ENCODE measurements at regions not wholly inside any gene's neighbourhood (a gene's known extent, or its start where the extent isn't known, plus 50 kb on each side); places are given as distances from the start of the nearest gene placed in this dataset.
"Not testable (repeated sequence)": the region's sequence is repeated elsewhere in the genome, so short reads cannot be mapped to it uniquely, and the experiment has no call there.

- CTCF ChIA-PET = no interaction called here
- Histone ChIP-seq H3K79me2 (ENCODE audit: insufficient read depth, low read length) (no peaks in the 10 kb centered on the region), H3K36me3 (ENCODE audit: control insufficient read depth in 1 of 2, insufficient read depth in 2 of 2, low read length in 2 of 2) (no peaks in the 10 kb centered on the region), H3K27ac (ENCODE audit: low read depth, low read length) (no peak overlapping the region), H3K9ac (ENCODE audit: low read length) (no peak overlapping the region), H3K4me1 (ENCODE audit: control insufficient read depth in 1 of 2, insufficient read depth in 2 of 2, low read length in 2 of 2) (no peaks in the 10 kb centered on the region), H3K9me3 (ENCODE audit: control insufficient read depth in 1 of 2, insufficient read depth in 1 of 2, low read depth in 1 of 2, low read length in 2 of 2) (no peaks in the 10 kb centered on the region), H2AFZ (ENCODE audit: low read depth, low read length, poor library complexity, severe bottlenecking) (no peak overlapping the region), H3K4me2 (ENCODE audit: low read length) (no peak overlapping the region), H3K4me3 (replicated peaks in 1 of 2; ENCODE audit: low read depth in 1 of 2, low read length in 2 of 2) (no peak overlapping the region), H3K27me3 (ENCODE audit: insufficient read depth, low read length) (0 out of 2 replicates have a peak, but pooled peaks cover 3% of the 10 kb centered on the region), H3K9me2 (ENCODE audit: insufficient read depth) (no peaks in the 10 kb centered on the region), H4K20me1 (ENCODE audit: insufficient read depth) (no peaks in the 10 kb centered on the region)
- no peak for TF ChIP-seq TCF7L2 (IDR thresholded peaks at IDR 0.05; ENCODE audit: borderline replicate concordance, extremely low read depth, insufficient read depth, insufficient read length)
- no peak for TF ChIP-seq REST (IDR thresholded peaks at IDR 0.05; ENCODE audit: low read depth)
- TF ChIP-seq SIN3A (IDR thresholded peaks at IDR 0.05; ENCODE audit: low read depth) = no peak
- TF ChIP-seq EZH2phosphoT487 (IDR thresholded peaks at IDR 0.05; ENCODE audit: borderline replicate concordance) = no peak
- TF ChIP-seq ZBTB33 (IDR thresholded peaks at IDR 0.05; ENCODE audit: extremely low read depth, insufficient replicate concordance, low read length) = no peak
- TF ChIP-seq ELF1 (IDR thresholded peaks at IDR 0.05; ENCODE audit: borderline replicate concordance, low read depth) = no peak
- no peak for TF ChIP-seq EZH2 (IDR thresholded peaks at IDR 0.05)
- TF ChIP-seq SRF (IDR thresholded peaks at IDR 0.05; ENCODE audit: low read depth) = no peak
- TF ChIP-seq FOSL1 (IDR thresholded peaks at IDR 0.05; ENCODE audit: low read depth) = no peak
- no peak for TF ChIP-seq EGR1 (IDR thresholded peaks at IDR 0.05; ENCODE audit: low read depth)
- ATAC-seq = no peak
- DNase-seq (ENCODE audit: low read depth, low spot score) = no peak
- RAD21 ChIA-PET (ENCODE audit: low non-redundant PET in 1 of 2, low total read pairs in 2 of 2, uncharacterized antibody in 2 of 2, unreplicated experiment in 2 of 2) = no interaction called here
- POLR2A ChIA-PET = no interaction called here
- intact Hi-C loops (cut with micrococcal nuclease) = no loop called here
- no TSS peak for BruUV-seq (replicated peaks)
These were observed 60.7 kb upstream of the PAK3 start for GRCh38 chrX:111035256-111035655.

- BruUV-seq (replicated peaks); intact Hi-C loops (cut with micrococcal nuclease); H3K36me3 ChIP-seq (ENCODE audit: control insufficient read depth in 1 of 2, insufficient read depth in 2 of 2, low read length in 2 of 2); H3K9me2 ChIP-seq (ENCODE audit: insufficient read depth); H3K9me3 ChIP-seq (ENCODE audit: control insufficient read depth in 1 of 2, insufficient read depth in 1 of 2, low read depth in 1 of 2, low read length in 2 of 2); H3K79me2 ChIP-seq (ENCODE audit: insufficient read depth, low read length); H3K27me3 ChIP-seq (ENCODE audit: insufficient read depth, low read length); DNase-seq (ENCODE audit: low read depth, low spot score); RAD21 ChIA-PET (ENCODE audit: low non-redundant PET in 1 of 2, low total read pairs in 2 of 2, uncharacterized antibody in 2 of 2, unreplicated experiment in 2 of 2); POLR2A ChIA-PET; H2AFZ ChIP-seq (ENCODE audit: low read depth, low read length, poor library complexity, severe bottlenecking); H3K4me3 ChIP-seq (replicated peaks in 1 of 2; ENCODE audit: low read depth in 1 of 2, low read length in 2 of 2); ATAC-seq; H3K27ac ChIP-seq (ENCODE audit: low read depth, low read length); H4K20me1 ChIP-seq (ENCODE audit: insufficient read depth); CTCF ChIA-PET; H3K4me1 ChIP-seq (ENCODE audit: control insufficient read depth in 1 of 2, insufficient read depth in 2 of 2, low read length in 2 of 2); H3K9ac ChIP-seq (ENCODE audit: low read length); H3K4me2 ChIP-seq (ENCODE audit: low read length): not testable (repeated sequence)
These were observed 73.0 kb upstream of the PAK3 start for GRCh38 chrX:111022998-111023397.
